Colonic mucosa (tissue), 4 donors: ENCODE measurements at regions not wholly inside any gene's neighbourhood (a gene's known extent, or its start where the extent isn't known, plus 50 kb on each side); places are given as distances from the start of the nearest gene placed in this dataset.

Experiments used
- DNase-seq: peaks from one replicate; pipeline ENCODE4 v3.0.0-alpha.2; 2020
- H3K27ac ChIP-seq: fragments of 200-600 bp; one replicate; pipeline ENCODE4 v1.8.0; 2021
- H3K27me3 ChIP-seq: fragments of 200-600 bp; one replicate; pipeline ENCODE4 v1.8.0; 2021
- H3K36me3 ChIP-seq: fragments of 200-600 bp; one replicate; pipeline ENCODE4 v1.8.0; 2021
- H3K4me1 ChIP-seq: fragments of 200-600 bp; one replicate; pipeline ENCODE4 v1.8.0; 2021; ENCODE audit warnings: mild to moderate bottlenecking
- H3K4me3 ChIP-seq: fragments of 200-600 bp; one replicate; pipeline ENCODE4 v1.8.0; 2021
- H3K9ac ChIP-seq, 2 donors: one replicate each; pipeline ENCODE4 v1.7.0; 2013; ENCODE audit warnings: control low read depth in 2 of 2, low read depth in 2 of 2, low read length in 2 of 2
- H3K9me3 ChIP-seq: fragments of 200-600 bp; one replicate; pipeline ENCODE4 v1.8.0; 2021
- CTCF ChIP-seq: fragments of 200-600 bp; IDR thresholded peaks from one replicate; pipeline ENCODE4 v1.8.0; 2022; ENCODE audit warnings: antibody characterized with exemption, mild to moderate bottlenecking
- intact Hi-C: fragments of 100-400 bp; cut with DNase I; formaldehyde crosslinking; loops from one replicate; pipeline ENCODE4 v1.14.1; 2022
- donor health status: healthy.
- donor health status: DM: no; HTN: no; CAD: no.
- donor health status: DM: no; HTN: no; CAD: no.

- DNase-seq, result no peak
- intact Hi-C loops, result no loop called here
- Histone ChIP-seq H3K27me3 (no peaks in the 10 kb centered on the region), H3K9me3 (no peaks in the 10 kb centered on the region), H3K4me1 (no peaks in the 10 kb centered on the region), H3K27ac (no peak overlapping the region), H3K9ac (no peak overlapping the region), H3K36me3 (no peaks in the 10 kb centered on the region), H3K4me3 (no peak overlapping the region)
- no peak for TF ChIP-seq CTCF
These were observed 205.6 kb upstream of the PFKP start for GRCh38 chr10:2861632-2862210.

GRCh38 chr10:2858452-2858851, 208.9 kb upstream of the PFKP start:
- H3K27ac ChIP-seq, result no peak overlapping the region
- no peaks in the 10 kb centered on the region for H3K27me3 ChIP-seq
- H3K4me1 ChIP-seq, result no peaks in the 10 kb centered on the region
- H3K9me3 ChIP-seq, result no peaks in the 10 kb centered on the region
- H3K36me3 ChIP-seq, result no peaks in the 10 kb centered on the region
- no peak overlapping the region for H3K9ac ChIP-seq
- TF ChIP-seq CTCF, result no peak
- no peak for DNase-seq
- no peak overlapping the region for H3K4me3 ChIP-seq
- intact Hi-C loops, result no loop called here

- H3K4me1 ChIP-seq, result no peaks in the 10 kb centered on the region
- no peak overlapping the region for H3K4me3 ChIP-seq
- H3K36me3 ChIP-seq, result no peaks in the 10 kb centered on the region
- no peak overlapping the region for H3K27ac ChIP-seq
- no peaks in the 10 kb centered on the region for H3K27me3 ChIP-seq
- intact Hi-C loops, result no loop called here
- DNase-seq, result no peak
- no peak for TF ChIP-seq CTCF
- no peak overlapping the region for H3K9ac ChIP-seq
- no peaks in the 10 kb centered on the region for H3K9me3 ChIP-seq
These were observed 210.8 kb upstream of the PFKP start for GRCh38 chr10:2856598-2856997.

- Histone ChIP-seq H3K4me1 (no peaks in the 10 kb centered on the region), H3K27me3 (no peaks in the 10 kb centered on the region), H3K27ac (no peak overlapping the region), H3K9me3 (no peaks in the 10 kb centered on the region), H3K4me3 (no peak overlapping the region), H3K36me3 (no peaks in the 10 kb centered on the region), H3K9ac (no peak overlapping the region)
- no peak for TF ChIP-seq CTCF
- DNase-seq, result no peak
- intact Hi-C loops, result no loop called here
These were observed 214.6 kb upstream of the PFKP start for GRCh38 chr10:2852574-2853323.

- H3K27me3 ChIP-seq, result no peaks in the 10 kb centered on the region
- no peak overlapping the region for H3K4me3 ChIP-seq
- H3K9me3 ChIP-seq, result no peaks in the 10 kb centered on the region
- no peak overlapping the region for H3K9ac ChIP-seq
- no peaks in the 10 kb centered on the region for H3K36me3 ChIP-seq
- H3K27ac ChIP-seq, result no peak overlapping the region
- intact Hi-C loops, result no loop called here
- no peak for TF ChIP-seq CTCF
- DNase-seq, result no peak
- no peaks in the 10 kb centered on the region for H3K4me1 ChIP-seq
These were observed 215.8 kb upstream of the PFKP start for GRCh38 chr10:2851566-2851965.
